ENCODE measurements at regions not wholly inside any gene's neighbourhood (a gene's known extent, or its start where the extent isn't known, plus 50 kb on each side); places are given as distances from the start of the nearest gene placed in this dataset.

DNA sequence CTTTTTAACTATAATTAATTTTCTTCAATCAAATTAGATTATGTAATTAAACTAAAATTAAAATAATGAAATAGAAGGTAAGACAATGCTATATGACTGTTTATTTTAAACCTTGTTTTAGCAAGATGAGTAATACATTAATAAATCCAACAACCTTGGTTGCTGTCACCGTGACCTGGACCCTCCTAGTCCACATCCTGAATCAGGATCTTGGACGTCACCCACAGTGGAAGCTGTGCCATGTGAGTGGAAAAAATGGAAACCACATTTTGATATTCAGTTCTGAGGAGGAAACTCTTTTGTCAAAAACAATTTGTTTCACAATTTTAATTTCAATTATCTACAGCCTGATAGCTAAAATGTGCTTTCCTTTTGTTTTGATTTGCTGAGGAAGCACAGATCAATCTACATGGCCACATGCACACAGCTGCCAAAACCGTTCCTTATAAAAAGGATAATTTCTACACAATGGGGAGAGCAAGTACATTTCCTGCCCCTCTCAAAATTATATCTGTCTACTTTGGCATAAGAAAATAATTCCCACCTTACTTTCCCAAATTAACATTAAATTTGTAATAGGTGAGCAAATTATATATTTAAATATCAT, 255.5 kb downstream of the RASSF9 start:
- TF ChIP-seq, protein P1, sequence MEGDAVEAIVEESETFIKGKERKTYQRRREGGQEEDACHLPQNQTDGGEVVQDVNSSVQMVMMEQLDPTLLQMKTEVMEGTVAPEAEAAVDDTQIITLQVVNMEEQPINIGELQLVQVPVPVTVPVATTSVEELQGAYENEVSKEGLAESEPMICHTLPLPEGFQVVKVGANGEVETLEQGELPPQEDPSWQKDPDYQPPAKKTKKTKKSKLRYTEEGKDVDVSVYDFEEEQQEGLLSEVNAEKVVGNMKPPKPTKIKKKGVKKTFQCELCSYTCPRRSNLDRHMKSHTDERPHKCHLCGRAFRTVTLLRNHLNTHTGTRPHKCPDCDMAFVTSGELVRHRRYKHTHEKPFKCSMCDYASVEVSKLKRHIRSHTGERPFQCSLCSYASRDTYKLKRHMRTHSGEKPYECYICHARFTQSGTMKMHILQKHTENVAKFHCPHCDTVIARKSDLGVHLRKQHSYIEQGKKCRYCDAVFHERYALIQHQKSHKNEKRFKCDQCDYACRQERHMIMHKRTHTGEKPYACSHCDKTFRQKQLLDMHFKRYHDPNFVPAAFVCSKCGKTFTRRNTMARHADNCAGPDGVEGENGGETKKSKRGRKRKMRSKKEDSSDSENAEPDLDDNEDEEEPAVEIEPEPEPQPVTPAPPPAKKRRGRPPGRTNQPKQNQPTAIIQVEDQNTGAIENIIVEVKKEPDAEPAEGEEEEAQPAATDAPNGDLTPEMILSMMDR (IDR thresholded peaks at IDR 0.05; ENCODE audit: poor library complexity), result no peak
- no peak for TF ChIP-seq EZH2 (IDR thresholded peaks at IDR 0.05; ENCODE audit: borderline replicate concordance)
